ENCODE measurements at regions not wholly inside any gene's neighbourhood (a gene's known extent, or its start where the extent isn't known, plus 50 kb on each side); places are given as distances from the start of the nearest gene placed in this dataset.

DNA sequence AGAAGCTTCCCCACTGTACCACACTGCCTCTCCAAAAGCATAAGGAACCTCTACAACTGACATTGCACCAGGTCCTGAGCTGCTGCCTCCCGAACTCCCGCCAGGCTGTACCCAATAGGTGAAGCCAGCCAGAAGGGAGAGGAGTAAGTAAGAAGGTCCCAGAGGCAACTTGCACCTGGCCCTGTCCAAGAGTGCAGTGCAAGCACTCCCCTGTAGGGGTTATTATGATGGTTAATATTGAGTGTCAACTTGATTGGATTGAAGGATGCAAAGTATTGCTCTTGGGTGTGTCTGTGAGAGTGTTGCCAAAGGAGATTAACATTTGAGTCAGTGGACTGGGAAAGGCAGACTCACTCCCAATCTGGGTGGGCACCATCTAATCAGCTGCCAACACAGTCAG lies 879.3 kb upstream of the SLIT2 start:
- no peak for DNase-seq (ENCODE audit: low spot score)
- TF ChIP-seq, protein P1, sequence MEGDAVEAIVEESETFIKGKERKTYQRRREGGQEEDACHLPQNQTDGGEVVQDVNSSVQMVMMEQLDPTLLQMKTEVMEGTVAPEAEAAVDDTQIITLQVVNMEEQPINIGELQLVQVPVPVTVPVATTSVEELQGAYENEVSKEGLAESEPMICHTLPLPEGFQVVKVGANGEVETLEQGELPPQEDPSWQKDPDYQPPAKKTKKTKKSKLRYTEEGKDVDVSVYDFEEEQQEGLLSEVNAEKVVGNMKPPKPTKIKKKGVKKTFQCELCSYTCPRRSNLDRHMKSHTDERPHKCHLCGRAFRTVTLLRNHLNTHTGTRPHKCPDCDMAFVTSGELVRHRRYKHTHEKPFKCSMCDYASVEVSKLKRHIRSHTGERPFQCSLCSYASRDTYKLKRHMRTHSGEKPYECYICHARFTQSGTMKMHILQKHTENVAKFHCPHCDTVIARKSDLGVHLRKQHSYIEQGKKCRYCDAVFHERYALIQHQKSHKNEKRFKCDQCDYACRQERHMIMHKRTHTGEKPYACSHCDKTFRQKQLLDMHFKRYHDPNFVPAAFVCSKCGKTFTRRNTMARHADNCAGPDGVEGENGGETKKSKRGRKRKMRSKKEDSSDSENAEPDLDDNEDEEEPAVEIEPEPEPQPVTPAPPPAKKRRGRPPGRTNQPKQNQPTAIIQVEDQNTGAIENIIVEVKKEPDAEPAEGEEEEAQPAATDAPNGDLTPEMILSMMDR (IDR thresholded peaks at IDR 0.05; ENCODE audit: extremely low read depth, missing control alignments): no peak

DNA sequence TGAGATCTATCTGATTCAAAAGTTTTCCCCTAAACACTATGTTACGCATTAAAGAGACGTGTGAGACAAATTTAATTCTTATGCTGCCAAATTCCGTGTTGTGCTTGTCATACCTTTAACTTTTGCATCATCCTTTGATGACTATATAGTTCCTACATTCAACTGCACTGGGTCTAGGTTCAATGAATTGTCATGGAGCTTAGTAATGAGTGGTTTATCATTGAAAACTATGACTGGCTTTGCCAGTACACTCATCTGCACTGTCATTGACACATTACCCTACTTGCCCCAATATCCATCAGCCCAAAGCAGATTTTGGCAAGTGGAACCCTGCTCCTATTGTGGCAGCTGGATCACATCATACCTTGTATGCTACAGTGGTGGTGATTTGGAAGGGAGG lies 882.9 kb upstream of the SLIT2 start:
- DNase-seq (ENCODE audit: low spot score): no peak
- TF ChIP-seq, protein P1 (IDR thresholded peaks at IDR 0.05; ENCODE audit: extremely low read depth, missing control alignments): no peak

DNA sequence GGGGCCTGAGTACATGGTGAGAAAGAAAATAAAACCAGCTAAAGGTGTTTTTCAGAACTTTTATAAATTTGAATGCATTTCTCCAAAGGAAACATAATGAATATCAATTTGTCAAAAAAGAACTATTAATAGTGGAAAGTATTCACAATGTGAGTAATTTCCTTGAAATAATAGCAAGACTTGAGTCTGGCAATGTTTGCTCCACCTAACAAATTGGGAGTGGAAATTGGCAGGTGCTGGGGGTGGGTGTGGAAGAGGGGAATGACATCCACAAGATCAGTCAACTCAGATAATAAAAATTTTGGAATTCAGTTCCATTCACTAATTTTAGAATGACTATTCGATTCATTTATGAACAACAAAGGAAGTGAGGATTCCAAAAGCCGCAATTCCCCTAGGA lies 884.8 kb upstream of the SLIT2 start:
- no peak for DNase-seq (ENCODE audit: low spot score)
- TF ChIP-seq, protein P1 (IDR thresholded peaks at IDR 0.05; ENCODE audit: extremely low read depth, missing control alignments): no peak

DNA sequence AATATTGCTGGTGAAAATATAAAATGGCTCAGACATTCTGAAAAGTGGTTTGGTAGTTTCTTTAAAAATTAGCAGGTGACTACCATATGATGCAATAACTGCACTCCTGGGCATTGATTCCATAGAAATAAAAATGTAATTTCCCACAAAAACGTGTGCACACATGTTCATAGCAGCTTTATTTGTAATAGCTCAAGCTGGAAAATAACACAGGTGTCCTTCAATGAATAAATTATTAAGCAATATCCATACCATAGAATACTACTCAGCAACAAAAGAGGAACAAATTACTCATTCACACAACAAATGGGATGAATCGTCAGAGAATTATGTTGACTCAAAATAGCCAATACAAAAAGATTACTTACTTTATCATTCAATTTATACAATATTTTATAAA lies 893.7 kb upstream of the SLIT2 start:
- DNase-seq (ENCODE audit: low spot score): no peak
- TF ChIP-seq, protein P1 (IDR thresholded peaks at IDR 0.05; ENCODE audit: extremely low read depth, missing control alignments): no peak

DNA sequence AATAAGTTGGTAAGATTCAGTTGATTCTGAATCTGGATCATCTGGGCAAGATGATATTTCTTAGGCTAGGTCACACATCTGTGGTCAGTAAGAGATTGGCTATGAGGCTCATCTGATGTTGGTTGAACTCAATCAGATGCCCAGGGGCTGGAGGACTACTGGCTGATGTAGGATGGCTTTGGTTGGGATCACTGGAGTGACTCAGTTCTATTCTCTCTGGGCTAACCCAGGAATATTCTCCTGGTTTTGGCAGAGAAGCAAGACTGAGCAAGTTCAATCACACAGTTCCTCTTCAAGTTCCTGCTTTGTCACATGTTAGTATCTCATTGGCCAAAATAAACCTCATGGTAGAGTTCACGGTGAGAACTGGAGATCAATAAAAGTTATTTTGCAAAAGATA lies 902.3 kb upstream of the SLIT2 start:
- no peak for DNase-seq (ENCODE audit: low spot score)
- TF ChIP-seq, protein P1 (IDR thresholded peaks at IDR 0.05; ENCODE audit: extremely low read depth, missing control alignments): no peak

DNA sequence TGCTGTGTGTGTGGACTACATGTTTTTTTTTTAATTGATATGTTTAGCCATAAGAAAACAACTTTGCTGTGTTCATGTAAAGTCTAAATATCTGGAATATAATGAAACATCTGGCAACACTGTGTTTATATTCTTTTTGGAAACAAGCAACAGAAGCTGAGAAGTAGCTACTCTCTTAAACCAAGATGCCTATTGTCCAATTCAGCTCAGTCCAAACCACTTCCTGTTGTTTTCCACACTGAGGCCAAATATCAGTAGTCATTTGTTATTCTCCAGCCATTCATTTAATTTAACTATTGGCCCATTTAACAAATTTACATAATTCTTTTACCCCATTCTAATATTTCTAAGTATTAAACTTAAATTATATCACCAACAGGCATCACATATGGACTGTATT lies 903.0 kb upstream of the SLIT2 start:
- DNase-seq (ENCODE audit: low spot score): no peak
- TF ChIP-seq, protein P1 (IDR thresholded peaks at IDR 0.05; ENCODE audit: extremely low read depth, missing control alignments): no peak

DNA sequence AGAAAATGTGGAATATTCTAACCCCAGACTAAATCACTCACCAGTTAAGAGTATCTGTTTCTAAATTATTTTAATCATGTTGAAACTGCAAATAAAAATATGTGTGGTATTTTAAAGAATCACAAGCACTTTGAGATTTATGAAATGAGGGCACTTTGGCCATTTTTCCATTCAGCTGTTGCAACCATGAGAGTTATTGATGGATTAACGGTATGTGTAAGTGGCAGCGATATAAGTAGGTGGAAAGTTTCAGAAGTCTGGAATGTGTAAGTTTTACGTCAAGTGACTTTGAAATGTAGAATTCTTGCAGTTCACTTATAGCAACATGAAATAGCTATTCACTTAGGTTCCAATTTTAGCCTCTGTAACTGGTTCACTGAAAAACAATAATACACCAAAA lies 905.1 kb upstream of the SLIT2 start:
- DNase-seq (ENCODE audit: low spot score): no peak
- TF ChIP-seq, protein P1 (IDR thresholded peaks at IDR 0.05; ENCODE audit: extremely low read depth, missing control alignments): no peak
